Retinal pigment epithelial cell (primary cell): ENCODE measurements at regions not wholly inside any gene's neighbourhood (a gene's known extent, or its start where the extent isn't known, plus 50 kb on each side); places are given as distances from the start of the nearest gene placed in this dataset.

Experiments used
- DNase-seq: peaks from one replicate; pipeline ENCODE4 v3.0.0-alpha.2; 2010; ENCODE audit warnings: low read depth
- H3K4me3 ChIP-seq: 2 replicates; pipeline ENCODE4 v1.5.1; 2011; ENCODE audit warnings: mild to moderate bottlenecking, low read length, control low read depth, moderate library complexity
- CTCF ChIP-seq: conservative IDR thresholded peaks from 2 replicates; pipeline ENCODE4 v1.5.1; 2011; ENCODE audit warnings: low read depth, low read length, control low read depth, inconsistent platforms

- no peak for TF ChIP-seq CTCF
- no peak overlapping the region for H3K4me3 ChIP-seq
- no peak for DNase-seq
Observed at GRCh38 chr10:31586723-31587638, 268.0 kb downstream of the ZEB1 start.

GRCh38 chr10:31584876-31585275 is 265.9 kb downstream of the ZEB1 start:
- TF ChIP-seq CTCF: no peak
- DNase-seq: no peak
- no peak overlapping the region for H3K4me3 ChIP-seq

- no peak overlapping the region for H3K4me3 ChIP-seq
- no peak for DNase-seq
- no peak for TF ChIP-seq CTCF
Observed at GRCh38 chr10:31584098-31584631, 265.1 kb downstream of the ZEB1 start.

GRCh38 chr10:31583293-31583692 is 264.3 kb downstream of the ZEB1 start:
- H3K4me3 ChIP-seq: no peak overlapping the region
- no peak for TF ChIP-seq CTCF
- DNase-seq: no peak

- no peak overlapping the region for H3K4me3 ChIP-seq
- DNase-seq: peak; percentile 34
- TF ChIP-seq CTCF: no peak
Observed at GRCh38 chr10:31582365-31583052, 263.5 kb downstream of the ZEB1 start.

- H3K4me3 ChIP-seq: no peak overlapping the region
- no peak for DNase-seq
- TF ChIP-seq CTCF: no peak
Observed at GRCh38 chr10:31581741-31582323, 262.8 kb downstream of the ZEB1 start.
